Muscle layer of colon (tissue), 2 donors: ENCODE measurements at regions not wholly inside any gene's neighbourhood (a gene's known extent, or its start where the extent isn't known, plus 50 kb on each side); places are given as distances from the start of the nearest gene placed in this dataset.
A peak's percentile ranks its signal among the peaks of the same experiment; 100 is the strongest.

Experiments
- H3K27ac ChIP-seq: one replicate; pipeline ENCODE4 v1.7.0; 2013; ENCODE audit warnings: low read depth, mild to moderate bottlenecking, low read length, moderate library complexity
- H3K27me3 ChIP-seq, 2 donors: one replicate each; pipeline ENCODE4 v1.7.0; 2013; ENCODE audit warnings: low read length in 2 of 2, mild to moderate bottlenecking in 2 of 2; ENCODE audit not compliant: insufficient read depth in 2 of 2, control insufficient read depth in 1 of 2
- H3K36me3 ChIP-seq: one replicate; pipeline ENCODE4 v1.7.0; 2013; ENCODE audit warnings: mild to moderate bottlenecking, low read length; ENCODE audit not compliant: insufficient read depth
- H3K4me1 ChIP-seq: one replicate; pipeline ENCODE4 v1.7.0; 2013; ENCODE audit warnings: mild to moderate bottlenecking, low read length; ENCODE audit not compliant: insufficient read depth
- H3K4me3 ChIP-seq, 2 donors: one replicate each; pipeline ENCODE4 v1.7.0; 2013; ENCODE audit warnings: low read length in 2 of 2, low read depth in 1 of 2, mild to moderate bottlenecking in 1 of 2, moderate library complexity in 1 of 2
- H3K9ac ChIP-seq: one replicate; pipeline ENCODE4 v1.7.0; 2013; ENCODE audit warnings: low read length
- H3K9me3 ChIP-seq: one replicate; pipeline ENCODE4 v1.7.0; 2013; ENCODE audit warnings: mild to moderate bottlenecking, low read length
- donor health status: abdominal sarcoma.
- donor health status: Adenocarcinoma of cecum.

- Histone ChIP-seq H3K9ac (no peak overlapping the region), H3K27ac (no peak overlapping the region)
These were observed 236.9 kb upstream of the CTSO start for GRCh38 chr4:156190615-156191014.

DNA sequence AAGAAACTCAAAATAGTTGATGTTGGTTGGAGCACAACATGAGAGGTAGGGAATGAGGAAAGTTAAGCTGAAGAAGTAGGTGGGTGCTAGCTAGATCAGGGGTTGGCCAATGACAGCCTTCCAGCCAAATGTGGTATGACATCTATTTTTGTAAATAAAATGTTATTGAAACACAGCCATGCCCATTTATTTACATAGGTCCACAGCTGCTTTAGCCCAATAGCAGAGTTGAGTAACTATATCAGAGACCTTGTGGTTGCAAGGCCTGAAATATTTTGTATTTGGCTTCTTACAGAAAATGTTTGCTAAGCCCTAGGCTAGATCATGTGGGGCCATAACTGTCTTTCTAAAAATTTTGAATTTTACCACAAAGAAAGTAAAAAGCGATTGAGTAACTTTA lies 234.9 kb upstream of the CTSO start:
- Histone ChIP-seq H3K27ac (no peak overlapping the region), H3K27me3 (no peaks in the 10 kb centered on the region), H3K9me3 (no peaks in the 10 kb centered on the region), H3K9ac (no peak overlapping the region), H3K4me1 (no peaks in the 10 kb centered on the region), H3K36me3 (no peaks in the 10 kb centered on the region), H3K4me3 (no peak overlapping the region)

More at GRCh38 chr4:156190615-156191014, 236.9 kb upstream of the CTSO start:
- peaks cover 5% of the 10 kb centered on the region for H3K4me1 ChIP-seq
- H3K9me3 ChIP-seq: no peaks in the 10 kb centered on the region
- H3K4me3 ChIP-seq: no peak overlapping the region
- H3K36me3 ChIP-seq: no peaks in the 10 kb centered on the region
- no peaks in the 10 kb centered on the region for H3K27me3 ChIP-seq

DNA sequence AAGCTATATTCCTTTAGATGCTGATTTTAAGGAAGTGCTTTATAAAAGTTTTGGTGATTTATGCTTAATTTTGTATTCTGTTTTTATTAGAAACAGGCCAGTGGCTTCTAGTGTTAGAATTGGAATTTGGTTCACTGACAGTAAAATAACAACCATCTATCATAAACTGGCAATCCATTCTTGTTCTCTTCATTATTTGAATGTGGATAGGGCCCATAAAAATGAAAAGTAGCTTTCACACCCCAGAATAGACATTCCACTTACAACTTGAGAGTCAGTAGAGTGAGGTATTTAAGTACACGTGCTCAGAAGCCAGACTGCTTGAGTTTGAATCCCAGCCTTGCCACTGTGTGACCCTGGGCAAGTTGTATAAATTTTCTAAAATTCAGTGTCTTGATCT lies 232.4 kb upstream of the CTSO start:
- Histone ChIP-seq H3K4me1 (no peaks in the 10 kb centered on the region), H3K9me3 (no peaks in the 10 kb centered on the region), H3K36me3 (no peaks in the 10 kb centered on the region), H3K4me3 (no peak overlapping the region), H3K9ac (no peak overlapping the region), H3K27me3 (no peaks in the 10 kb centered on the region), H3K27ac (no peak overlapping the region)

- H3K27me3 ChIP-seq: no peaks in the 10 kb centered on the region
- H3K36me3 ChIP-seq: no peaks in the 10 kb centered on the region
- H3K9me3 ChIP-seq: no peaks in the 10 kb centered on the region
These were observed 231.9 kb upstream of the CTSO start for GRCh38 chr4:156185514-156186055.

DNA sequence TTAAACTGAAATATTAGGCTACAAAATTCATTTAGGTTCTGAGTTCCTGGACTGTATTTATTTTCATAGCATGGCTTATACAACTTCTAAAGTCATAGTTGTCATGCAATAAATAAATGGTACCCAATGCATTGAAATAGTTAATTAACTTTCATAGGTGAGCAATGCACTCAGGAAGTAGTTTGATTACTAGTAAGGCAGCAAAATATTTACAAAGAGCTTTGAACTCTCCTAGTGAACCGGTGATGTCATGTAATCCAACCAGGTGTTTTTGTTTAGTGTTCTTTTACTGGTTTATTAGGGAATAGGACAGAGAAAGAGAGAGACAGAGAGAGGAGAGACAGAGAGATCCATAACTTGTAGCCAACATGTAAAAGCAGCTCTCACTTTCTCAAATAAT lies 228.6 kb upstream of the CTSO start:
- no peaks in the 10 kb centered on the region for H3K9me3 ChIP-seq
- no peaks in the 10 kb centered on the region for H3K4me1 ChIP-seq
- no peak overlapping the region for H3K4me3 ChIP-seq
- H3K27me3 ChIP-seq: no peaks in the 10 kb centered on the region
- H3K9ac ChIP-seq: no peak overlapping the region
- H3K36me3 ChIP-seq: no peaks in the 10 kb centered on the region
- H3K27ac ChIP-seq: no peak overlapping the region

More at GRCh38 chr4:156185514-156186055, 231.9 kb upstream of the CTSO start:
- Histone ChIP-seq H3K4me1 (no peaks in the 10 kb centered on the region), H3K9ac (no peak overlapping the region), H3K4me3 (no peak overlapping the region), H3K27ac (no peak overlapping the region)

- no peak overlapping the region for H3K4me3 ChIP-seq
- H3K4me1 ChIP-seq: no peaks in the 10 kb centered on the region
- no peak overlapping the region for H3K9ac ChIP-seq
- no peak overlapping the region for H3K27ac ChIP-seq
- H3K36me3 ChIP-seq: no peaks in the 10 kb centered on the region
- H3K27me3 ChIP-seq: no peaks in the 10 kb centered on the region
- H3K9me3 ChIP-seq: no peaks in the 10 kb centered on the region
These were observed 224.3 kb upstream of the CTSO start for GRCh38 chr4:156177941-156178340.

DNA sequence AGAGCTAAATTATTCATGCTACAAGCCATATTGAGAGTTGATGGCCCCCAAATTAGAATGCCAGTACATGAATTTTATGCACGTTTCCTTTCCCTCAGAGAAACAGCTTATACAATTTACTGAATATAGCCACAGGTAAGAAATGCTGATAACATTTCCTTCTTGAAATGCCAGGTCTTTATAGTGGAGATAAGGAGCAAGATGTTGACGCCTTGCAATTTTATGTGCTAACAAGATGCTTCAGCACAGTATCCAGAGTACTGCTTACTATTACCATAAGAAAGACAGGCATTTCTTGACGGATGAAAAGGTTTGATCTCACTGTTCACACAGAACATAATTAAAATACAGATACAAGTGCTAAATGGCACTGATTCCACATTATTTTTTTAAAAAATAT lies 223.2 kb upstream of the CTSO start:
- Histone ChIP-seq H3K9me3 (no peaks in the 10 kb centered on the region), H3K27me3 (no peaks in the 10 kb centered on the region), H3K27ac (no peak overlapping the region), H3K4me1 (no peaks in the 10 kb centered on the region), H3K4me3 (no peak overlapping the region), H3K9ac (no peak overlapping the region), H3K36me3 (no peaks in the 10 kb centered on the region)

DNA sequence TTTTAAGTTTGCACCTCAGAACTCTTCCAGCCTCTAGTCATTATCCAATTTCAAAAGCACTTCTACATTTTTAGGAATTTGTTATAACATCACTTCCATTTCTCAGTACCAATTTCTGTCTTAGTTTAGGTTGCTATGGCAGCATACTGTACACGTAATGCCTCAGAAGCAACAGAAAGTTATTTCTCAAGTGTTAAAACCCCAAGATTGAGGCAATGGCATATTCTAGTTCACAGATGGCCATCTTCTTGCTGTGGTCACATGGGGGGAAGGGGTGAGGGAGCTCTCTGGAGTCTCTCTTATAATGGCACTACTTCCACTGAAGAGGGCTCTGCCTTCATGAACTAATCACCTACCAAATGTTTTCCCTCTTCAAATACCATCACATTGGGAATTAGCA lies 220.3 kb upstream of the CTSO start:
- Histone ChIP-seq H3K4me1 (peaks cover 10% of the 10 kb centered on the region), H3K27ac (no peak overlapping the region), H3K9me3 (no peaks in the 10 kb centered on the region), H3K36me3 (no peaks in the 10 kb centered on the region), H3K27me3 (no peaks in the 10 kb centered on the region), H3K4me3 (no peak overlapping the region), H3K9ac (no peak overlapping the region)

DNA sequence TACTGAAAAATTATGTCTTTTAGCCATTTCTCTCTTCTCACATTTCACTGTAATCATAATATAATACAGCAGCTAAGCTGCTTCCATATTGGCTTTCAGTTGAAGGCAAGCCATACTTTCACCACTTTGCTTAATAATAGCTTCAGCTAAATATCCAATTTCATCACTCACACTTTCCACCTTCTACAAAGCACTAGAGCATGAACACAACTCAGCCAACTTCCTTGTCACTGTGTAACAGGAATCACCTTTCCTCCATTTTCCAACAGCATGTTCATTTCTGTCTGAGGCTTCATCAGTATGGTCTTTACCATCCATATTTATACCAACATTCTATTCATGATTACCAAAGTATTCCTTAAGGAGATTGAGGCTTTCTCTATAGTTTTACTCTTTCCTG lies 219.8 kb upstream of the CTSO start:
- Histone ChIP-seq H3K9ac (no peak overlapping the region), H3K4me3 (no peak overlapping the region), H3K27me3 (no peaks in the 10 kb centered on the region), H3K9me3 (no peaks in the 10 kb centered on the region), H3K36me3 (no peaks in the 10 kb centered on the region), H3K4me1 (peaks cover 11% of the 10 kb centered on the region), H3K27ac (no peak overlapping the region)

DNA sequence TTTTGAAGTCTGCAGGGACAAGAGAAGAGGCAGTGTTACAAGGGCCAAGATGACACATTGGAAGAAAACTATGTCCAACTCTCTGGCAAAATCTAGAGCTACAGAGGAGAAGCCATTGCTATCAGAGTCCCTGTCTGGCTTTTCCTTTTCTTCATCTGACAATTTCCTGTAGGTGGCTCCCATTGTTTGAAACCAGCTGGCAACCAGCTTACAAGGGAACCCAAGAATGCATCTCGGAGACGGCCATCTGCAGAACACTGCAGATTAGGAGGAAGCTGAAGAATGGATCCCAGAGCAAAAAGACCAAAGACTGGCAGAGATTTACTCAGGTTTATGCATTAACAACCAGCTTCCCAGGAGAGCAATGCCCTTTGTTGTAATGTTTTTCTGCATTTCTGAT lies 216.2 kb upstream of the CTSO start:
- H3K27me3 ChIP-seq: no peaks in the 10 kb centered on the region
- no peaks in the 10 kb centered on the region for H3K36me3 ChIP-seq
- H3K4me1 ChIP-seq: peaks cover 11% of the 10 kb centered on the region
- no peak overlapping the region for H3K4me3 ChIP-seq
- H3K27ac ChIP-seq: no peak overlapping the region
- no peak overlapping the region for H3K9ac ChIP-seq
- H3K9me3 ChIP-seq: no peaks in the 10 kb centered on the region

DNA sequence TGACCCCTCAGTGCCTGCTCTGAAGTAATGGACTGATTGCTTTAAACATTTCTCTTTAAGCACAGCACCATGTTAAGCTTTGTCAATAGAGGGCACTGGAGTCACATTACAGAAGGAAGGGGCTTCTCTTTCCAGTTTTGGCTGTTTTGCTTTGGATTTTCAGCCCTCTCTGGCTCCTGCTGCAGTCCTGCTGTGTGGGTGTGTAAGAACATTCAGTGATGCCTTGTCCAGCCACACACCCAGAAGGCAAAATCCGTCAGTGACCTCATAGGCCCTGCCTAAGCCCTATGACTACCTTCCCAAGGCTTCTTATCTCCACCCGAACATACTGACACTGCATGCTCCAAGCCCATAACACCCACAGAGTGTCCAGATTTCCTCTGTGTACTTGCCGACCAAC lies 215.3 kb upstream of the CTSO start:
- Histone ChIP-seq H3K9ac (no peak overlapping the region), H3K9me3 (no peaks in the 10 kb centered on the region), H3K36me3 (no peaks in the 10 kb centered on the region), H3K27ac (peak overlapping the region; percentile 0), H3K4me1 (peaks cover 11% of the 10 kb centered on the region), H3K4me3 (no peak overlapping the region), H3K27me3 (no peaks in the 10 kb centered on the region)

DNA sequence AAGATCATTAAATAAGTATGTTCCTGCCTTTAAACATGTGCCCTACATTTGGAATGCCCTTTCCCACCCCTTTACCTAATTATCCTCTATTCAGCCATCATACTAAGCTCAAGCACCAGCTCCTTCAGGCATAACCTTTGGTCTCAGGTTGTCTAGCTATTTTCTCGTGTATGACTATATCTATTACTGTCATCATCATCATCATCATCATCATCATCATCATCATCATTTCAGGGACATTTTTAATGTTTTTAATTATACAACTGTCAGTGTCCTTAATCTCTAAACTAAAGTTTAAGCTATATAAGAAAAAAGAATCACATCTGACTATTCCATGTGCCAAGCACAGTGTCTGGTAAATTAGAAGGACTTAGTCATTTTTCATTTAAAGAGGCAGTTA lies 214.6 kb upstream of the CTSO start:
- H3K4me1 ChIP-seq: peaks cover 11% of the 10 kb centered on the region
- no peak overlapping the region for H3K27ac ChIP-seq
- H3K9me3 ChIP-seq: no peaks in the 10 kb centered on the region
- no peak overlapping the region for H3K4me3 ChIP-seq
- H3K36me3 ChIP-seq: no peaks in the 10 kb centered on the region
- H3K9ac ChIP-seq: no peak overlapping the region
- no peaks in the 10 kb centered on the region for H3K27me3 ChIP-seq
